ENCODE measurements at regions not wholly inside any gene's neighbourhood (a gene's known extent, or its start where the extent isn't known, plus 50 kb on each side); places are given as distances from the start of the nearest gene placed in this dataset.

GRCh38 chr19:21626091-21626490 is 120.7 kb downstream of the ZNF429 start:
- TF ChIP-seq RBM39 (optimal IDR thresholded peaks at IDR 0.05; ENCODE audit: low read depth, low read length) = no peak
- no peak for TF ChIP-seq PKNOX1 (IDR thresholded peaks at IDR 0.05)
- TF ChIP-seq ZBTB2 (IDR thresholded peaks at IDR 0.05) = no peak
- TF ChIP-seq ZFP1 (CRISPR knock-in tag; IDR thresholded peaks at IDR 0.05) = no peak
- no peak for TF ChIP-seq TFAP4 (CRISPR knock-in tag; IDR thresholded peaks at IDR 0.05; ENCODE audit: borderline replicate concordance)
- TF ChIP-seq ZNF121 (CRISPR knock-in tag; conservative IDR thresholded peaks at IDR 0.05) = no peak
- TF ChIP-seq MYC (IDR thresholded peaks at IDR 0.05; ENCODE audit: low read depth, low read length) = no peak
- no peak for TF ChIP-seq MYC (CRISPR knock-in tag; IDR thresholded peaks at IDR 0.05; ENCODE audit: borderline replicate concordance, low read depth)
- TF ChIP-seq U2AF2 (optimal IDR thresholded peaks at IDR 0.05; ENCODE audit: low read depth, low read length) = no peak
- TF ChIP-seq CHCHD3 (CRISPR knock-in tag; IDR thresholded peaks at IDR 0.05) = no peak
- no peak for TF ChIP-seq CTCF (IDR thresholded peaks at IDR 0.05 in 2 of 3, conservative IDR thresholded peaks at IDR 0.05 in 1 of 3; ENCODE audit: insufficient read depth in 2 of 3, low read depth in 1 of 3, low read length in 3 of 3)
- no peak for TF ChIP-seq KAT2B (IDR thresholded peaks at IDR 0.05; ENCODE audit: low read depth, low read length)
- TF ChIP-seq ZHX1 (conservative IDR thresholded peaks at IDR 0.05; ENCODE audit: low read length) = no peak
- no peak for TF ChIP-seq TCF7L2 (IDR thresholded peaks at IDR 0.05; ENCODE audit: low read depth, low read length)
- TF ChIP-seq EP300 (IDR thresholded peaks at IDR 0.05; ENCODE audit: low read length) = no peak

Measured in K562 (cell line).